ENCODE measurements at regions not wholly inside any gene's neighbourhood (a gene's known extent, or its start where the extent isn't known, plus 50 kb on each side); places are given as distances from the start of the nearest gene placed in this dataset.
A peak's percentile ranks its signal among the peaks of the same experiment; 100 is the strongest.

- no peaks in the 10 kb centered on the region for H3K9me3 ChIP-seq
- H3K36me3 ChIP-seq, result no peaks in the 10 kb centered on the region
- H3K4me3 ChIP-seq, result no peak overlapping the region
- H3K27ac ChIP-seq, result no peak overlapping the region
- ATAC-seq (no peak), FAIRE-seq (no peak), DNase-seq (no peak)
- intact Hi-C loops (cut with DNase I), result no loop called here
- 78 to 81% methylated on average over 27 of the region's 27 CpGs for WGBS, 2 donors
- H3K4me1 ChIP-seq, result peaks cover 15 to 22% (median 18%) of the 10 kb centered on the region in 3 donors
- no peak for TF ChIP-seq CTCF (IDR thresholded peaks at IDR 0.05)
- no peaks in the 10 kb centered on the region for H3K27me3 ChIP-seq
These were observed 56.4 kb upstream of the TLE3 start for GRCh38 chr15:70153921-70154717.

- Histone ChIP-seq H3K36me3 (no peaks in the 10 kb centered on the region), H3K27me3 (no peaks in the 10 kb centered on the region), H3K4me1 (peaks cover 12 to 20% (median 18%) of the 10 kb centered on the region in 3 donors), H3K9me3 (no peaks in the 10 kb centered on the region), H3K4me3 (no peak overlapping the region), H3K27ac (peak overlapping the region; percentile 34 to 63 (median 44))
- 3 to 6% methylated on average over 3 of the region's 3 CpGs for WGBS, 2 donors
- DNase-seq (peak in 5 of 6 donors; percentile 83 to 89 (median 85)), ATAC-seq (peak; percentile 93 to 97 (median 94)), FAIRE-seq (no peak)
- TF ChIP-seq CTCF (IDR thresholded peaks at IDR 0.05), result no peak
- intact Hi-C loops (cut with DNase I), result no loop called here
These were observed 54.4 kb upstream of the TLE3 start for GRCh38 chr15:70152070-70152480.

GRCh38 chr15:70151462-70151861, 53.7 kb upstream of the TLE3 start:
- Histone ChIP-seq H3K9me3 (no peaks in the 10 kb centered on the region), H3K27me3 (no peaks in the 10 kb centered on the region), H3K4me1 (peaks cover 7 to 14% (median 14%) of the 10 kb centered on the region in 3 donors), H3K36me3 (no peaks in the 10 kb centered on the region), H3K4me3 (no peak overlapping the region), H3K27ac (peak overlapping the region; percentile 34 to 63 (median 44))
- TF ChIP-seq CTCF (IDR thresholded peaks at IDR 0.05), result no peak
- DNase-seq (no peak), ATAC-seq (no peak), FAIRE-seq (no peak)
- intact Hi-C loops (cut with DNase I), result no loop called here
- WGBS, 2 donors, result 55 to 58% methylated on average over 4 of the region's 4 CpGs

- H3K27me3 ChIP-seq, result no peaks in the 10 kb centered on the region
- ATAC-seq, result no peak
- no peak for TF ChIP-seq CTCF (IDR thresholded peaks at IDR 0.05)
- no peaks in the 10 kb centered on the region for H3K9me3 ChIP-seq
- peak overlapping the region in 1 of 4 donors; percentile 46 for H3K27ac ChIP-seq
- no peak for DNase-seq
- intact Hi-C loops (cut with DNase I), result no loop called here
- no peak for FAIRE-seq
- H3K36me3 ChIP-seq, result no peaks in the 10 kb centered on the region
- 79% methylated on average over 2 of the region's 2 CpGs for WGBS, 2 donors
- no peak overlapping the region for H3K4me3 ChIP-seq
- H3K4me1 ChIP-seq, result peaks cover 6 to 12% (median 12%) of the 10 kb centered on the region in 3 donors
These were observed 53.3 kb upstream of the TLE3 start for GRCh38 chr15:70151003-70151402.

- Histone ChIP-seq H3K4me1 (peaks cover 6 to 12% (median 12%) of the 10 kb centered on the region in 3 donors), H3K4me3 (no peak overlapping the region), H3K9me3 (no peaks in the 10 kb centered on the region), H3K27ac (no peak overlapping the region), H3K27me3 (no peaks in the 10 kb centered on the region), H3K36me3 (no peaks in the 10 kb centered on the region)
- intact Hi-C loops (cut with DNase I), result no loop called here
- no peak for TF ChIP-seq CTCF (IDR thresholded peaks at IDR 0.05)
- no peak for ATAC-seq
- peak; percentile 93 for FAIRE-seq
- no peak for DNase-seq
These were observed 52.7 kb upstream of the TLE3 start for GRCh38 chr15:70150405-70150747.
